NCI-H524 (cell line): ENCODE measurements at regions not wholly inside any gene's neighbourhood (a gene's known extent, or its start where the extent isn't known, plus 50 kb on each side); places are given as distances from the start of the nearest gene placed in this dataset.

Experiments
- DNase-seq, 2 experiments: peaks; one replicate each; lab custom pipeline; 2025; lab: John Stamatoyannopoulos, UW

- DNase-seq = no peak
Observed at GRCh38 chr2:181188605-181189004, 208.2 kb downstream of the UBE2E3 start.

- DNase-seq = peak in 1 of 2 experiments; percentile 43
Observed at GRCh38 chr2:181189951-181190350, 209.5 kb downstream of the UBE2E3 start.

- DNase-seq = peak; percentile 88 to 96
Observed at GRCh38 chr2:181190711-181191110, 210.3 kb downstream of the UBE2E3 start.

- DNase-seq = no peak
Observed at GRCh38 chr2:181193550-181193949, 213.1 kb downstream of the UBE2E3 start.

GRCh38 chr2:181196401-181196800 lies 216.0 kb downstream of the UBE2E3 start:
- DNase-seq = no peak

GRCh38 chr2:181197140-181197760 lies 216.8 kb downstream of the UBE2E3 start:
- no peak for DNase-seq

GRCh38 chr2:181198183-181198864 lies 217.9 kb downstream of the UBE2E3 start:
- DNase-seq = no peak

- no peak for DNase-seq
Observed at GRCh38 chr2:181203412-181203811, 223.0 kb downstream of the UBE2E3 start.

GRCh38 chr2:181203916-181204315 lies 223.5 kb downstream of the UBE2E3 start:
- no peak for DNase-seq

GRCh38 chr2:181218401-181218821 lies 238.0 kb downstream of the UBE2E3 start:
- no peak for DNase-seq

- DNase-seq = no peak
Observed at GRCh38 chr2:181223234-181223633, 234.0 kb upstream of the ITGA4 start.

- DNase-seq = no peak
Observed at GRCh38 chr2:181224866-181225265, 232.3 kb upstream of the ITGA4 start.

- no peak for DNase-seq
Observed at GRCh38 chr2:181228661-181229060, 228.5 kb upstream of the ITGA4 start.

GRCh38 chr2:181231151-181231550 lies 226.0 kb upstream of the ITGA4 start:
- peak in 1 of 2 experiments; percentile 24 for DNase-seq

GRCh38 chr2:181231886-181232621 lies 225.1 kb upstream of the ITGA4 start:
- peak; percentile 45 to 81 for DNase-seq

GRCh38 chr2:181234487-181234891 lies 222.7 kb upstream of the ITGA4 start:
- DNase-seq = peak; percentile 72 to 86

GRCh38 chr2:181235011-181235410 lies 222.2 kb upstream of the ITGA4 start:
- DNase-seq = no peak

- DNase-seq = no peak
Observed at GRCh38 chr2:181235683-181236459, 221.3 kb upstream of the ITGA4 start.

GRCh38 chr2:181239201-181239799 lies 217.9 kb upstream of the ITGA4 start:
- peak in 1 of 2 experiments; percentile 11 for DNase-seq

- peak in 1 of 2 experiments; percentile 50 for DNase-seq
Observed at GRCh38 chr2:181240844-181241243, 216.3 kb upstream of the ITGA4 start.

- DNase-seq = no peak
Observed at GRCh38 chr2:181241366-181241765, 215.8 kb upstream of the ITGA4 start.

GRCh38 chr2:181241797-181242196 lies 215.4 kb upstream of the ITGA4 start:
- no peak for DNase-seq
